Adipocyte (in vitro differentiated cells): ENCODE measurements at regions not wholly inside any gene's neighbourhood (a gene's known extent, or its start where the extent isn't known, plus 50 kb on each side); places are given as distances from the start of the nearest gene placed in this dataset.
A peak's percentile ranks its signal among the peaks of the same experiment; 100 is the strongest.

ENCODE experiments used
- DNase-seq: peaks from one replicate; pipeline ENCODE4 v3.0.0-alpha.2; 2015; ENCODE audit warnings: low read depth
- H3K27me3 ChIP-seq: replicated peaks from 2 replicates; pipeline ENCODE4 v1.7.0; 2013; ENCODE audit warnings: mild to moderate bottlenecking, low read length, moderate library complexity; ENCODE audit not compliant: control insufficient read depth, insufficient read depth
- H3K36me3 ChIP-seq: 2 replicates; pipeline ENCODE4 v1.7.0; 2013; ENCODE audit warnings: low read length, mild to moderate bottlenecking, moderate library complexity; ENCODE audit not compliant: control insufficient read depth, insufficient read depth, severe bottlenecking
- H3K4me1 ChIP-seq: 2 replicates; pipeline ENCODE4 v1.7.0; 2013; ENCODE audit warnings: mild to moderate bottlenecking, low read length, moderate library complexity; ENCODE audit not compliant: control insufficient read depth, insufficient read depth
- H3K4me3 ChIP-seq: 2 replicates; pipeline ENCODE4 v1.7.0; 2013; ENCODE audit warnings: mild to moderate bottlenecking, low read length, moderate library complexity
- H3K9ac ChIP-seq: 2 replicates; pipeline ENCODE4 v1.7.0; 2013; ENCODE audit warnings: mild to moderate bottlenecking, low read length, moderate library complexity
- H3K9me3 ChIP-seq: 2 replicates; pipeline ENCODE4 v1.7.0; 2013; ENCODE audit warnings: mild to moderate bottlenecking, low read length, moderate library complexity; ENCODE audit not compliant: control insufficient read depth

GRCh38 chr5:23303836-23304235, 203.6 kb upstream of the PRDM9 start:
- no peak for DNase-seq
- H3K9ac ChIP-seq: no peak overlapping the region
- H3K36me3 ChIP-seq: no peaks in the 10 kb centered on the region
- no peaks in the 10 kb centered on the region for H3K27me3 ChIP-seq
- no peaks in the 10 kb centered on the region for H3K9me3 ChIP-seq
- no peak overlapping the region for H3K4me3 ChIP-seq
- no peaks in the 10 kb centered on the region for H3K4me1 ChIP-seq

- H3K36me3 ChIP-seq: no peaks in the 10 kb centered on the region
- no peaks in the 10 kb centered on the region for H3K27me3 ChIP-seq
- H3K4me1 ChIP-seq: no peaks in the 10 kb centered on the region
- DNase-seq: no peak
- H3K9ac ChIP-seq: no peak overlapping the region
- H3K4me3 ChIP-seq: no peak overlapping the region
- no peaks in the 10 kb centered on the region for H3K9me3 ChIP-seq
Measured at GRCh38 chr5:23303435-23303834, 204.0 kb upstream of the PRDM9 start.

DNA sequence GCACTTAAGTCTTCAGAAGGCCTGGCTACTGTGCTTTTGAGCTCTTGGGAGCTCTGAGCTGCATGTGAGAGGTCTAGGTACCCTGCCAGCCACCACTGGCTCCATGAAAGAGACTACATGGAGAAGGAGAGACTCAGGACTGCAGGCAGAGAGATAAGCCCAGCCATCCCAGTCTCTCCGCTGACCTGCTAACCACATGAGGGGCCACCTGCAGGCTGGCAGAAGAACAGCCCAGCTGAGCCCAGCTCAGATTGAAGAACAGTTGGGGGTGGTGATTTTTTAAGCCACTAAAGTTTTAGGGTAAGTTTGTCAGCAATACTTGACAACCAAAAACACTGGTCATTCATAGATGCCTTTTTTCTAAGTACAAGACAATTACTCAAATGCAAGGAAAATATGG, 205.0 kb upstream of the PRDM9 start:
- H3K4me3 ChIP-seq: no peak overlapping the region
- no peak overlapping the region for H3K9ac ChIP-seq
- no peaks in the 10 kb centered on the region for H3K9me3 ChIP-seq
- no peak for DNase-seq
- no peaks in the 10 kb centered on the region for H3K36me3 ChIP-seq
- H3K27me3 ChIP-seq: no peaks in the 10 kb centered on the region
- no peaks in the 10 kb centered on the region for H3K4me1 ChIP-seq

GRCh38 chr5:23289162-23289561, 218.2 kb upstream of the PRDM9 start:
- no peak overlapping the region for H3K9ac ChIP-seq
- H3K4me1 ChIP-seq: no peaks in the 10 kb centered on the region
- no peak overlapping the region for H3K4me3 ChIP-seq
- DNase-seq: no peak
- no peaks in the 10 kb centered on the region for H3K9me3 ChIP-seq
- no peaks in the 10 kb centered on the region for H3K27me3 ChIP-seq
- H3K36me3 ChIP-seq: no peaks in the 10 kb centered on the region

GRCh38 chr5:23284656-23285055, 222.8 kb upstream of the PRDM9 start:
- Histone ChIP-seq H3K9ac (no peak overlapping the region), H3K4me1 (no peaks in the 10 kb centered on the region), H3K4me3 (no peak overlapping the region), H3K9me3 (no peaks in the 10 kb centered on the region), H3K36me3 (no peaks in the 10 kb centered on the region), H3K27me3 (no peaks in the 10 kb centered on the region)
- no peak for DNase-seq

DNA sequence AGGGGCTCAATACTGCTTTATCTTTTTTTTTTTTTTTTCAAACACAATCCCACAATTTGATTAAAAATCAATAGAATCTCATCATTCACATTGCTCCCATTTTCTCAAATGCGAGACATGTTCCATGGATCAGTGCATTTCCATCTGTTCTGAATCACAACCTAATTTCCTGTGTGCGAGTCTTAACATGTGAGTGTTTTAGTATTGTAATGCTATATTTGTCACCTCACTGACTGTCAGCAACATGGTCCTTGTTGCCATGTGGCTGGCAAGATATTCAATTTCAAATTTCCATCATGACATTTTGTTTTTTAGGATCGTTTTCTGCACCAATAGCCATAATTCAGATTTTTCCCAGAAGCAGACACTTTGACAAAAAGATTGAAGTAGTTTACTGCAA, 233.2 kb upstream of the PRDM9 start:
- Histone ChIP-seq H3K27me3 (no peaks in the 10 kb centered on the region), H3K9ac (no peak overlapping the region), H3K9me3 (no peaks in the 10 kb centered on the region), H3K4me1 (no peaks in the 10 kb centered on the region), H3K4me3 (no peak overlapping the region), H3K36me3 (no peaks in the 10 kb centered on the region)
- no peak for DNase-seq

GRCh38 chr5:23269981-23270380, 237.4 kb upstream of the PRDM9 start:
- Histone ChIP-seq H3K36me3 (no peaks in the 10 kb centered on the region), H3K9ac (no peak overlapping the region), H3K27me3 (no peaks in the 10 kb centered on the region), H3K4me1 (peaks cover 5% of the 10 kb centered on the region), H3K4me3 (no peak overlapping the region), H3K9me3 (no peaks in the 10 kb centered on the region)
- DNase-seq: no peak

- Histone ChIP-seq H3K27me3 (no peaks in the 10 kb centered on the region), H3K4me1 (peaks cover 5% of the 10 kb centered on the region), H3K36me3 (no peaks in the 10 kb centered on the region), H3K9ac (no peak overlapping the region), H3K9me3 (no peaks in the 10 kb centered on the region), H3K4me3 (peak overlapping the region; percentile 13)
- DNase-seq: no peak
Measured at GRCh38 chr5:23268136-23268535, 239.3 kb upstream of the PRDM9 start.

DNA sequence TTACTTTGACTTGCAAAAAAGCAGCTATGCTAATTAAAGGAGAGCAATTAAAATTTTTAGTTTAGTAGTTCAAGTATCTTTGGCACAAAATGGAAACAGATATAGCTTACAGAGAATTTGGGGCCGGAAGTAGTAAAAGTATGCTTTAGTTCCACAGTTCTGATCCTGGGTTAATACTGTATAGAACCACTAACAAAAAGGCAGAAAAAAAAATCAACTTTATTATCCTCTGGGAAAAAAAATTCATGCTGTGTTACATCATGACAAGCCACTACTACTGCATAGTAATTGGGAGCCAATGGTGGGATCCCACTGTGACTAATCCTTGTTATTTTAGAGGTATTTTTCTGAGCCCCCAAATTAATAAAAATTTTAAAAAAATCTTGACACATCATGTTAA, 246.8 kb upstream of the PRDM9 start:
- Histone ChIP-seq H3K36me3 (no peaks in the 10 kb centered on the region), H3K27me3 (no peaks in the 10 kb centered on the region), H3K9me3 (no peaks in the 10 kb centered on the region), H3K4me3 (no peak overlapping the region), H3K9ac (no peak overlapping the region), H3K4me1 (peaks cover 5% of the 10 kb centered on the region)
- no peak for DNase-seq

DNA sequence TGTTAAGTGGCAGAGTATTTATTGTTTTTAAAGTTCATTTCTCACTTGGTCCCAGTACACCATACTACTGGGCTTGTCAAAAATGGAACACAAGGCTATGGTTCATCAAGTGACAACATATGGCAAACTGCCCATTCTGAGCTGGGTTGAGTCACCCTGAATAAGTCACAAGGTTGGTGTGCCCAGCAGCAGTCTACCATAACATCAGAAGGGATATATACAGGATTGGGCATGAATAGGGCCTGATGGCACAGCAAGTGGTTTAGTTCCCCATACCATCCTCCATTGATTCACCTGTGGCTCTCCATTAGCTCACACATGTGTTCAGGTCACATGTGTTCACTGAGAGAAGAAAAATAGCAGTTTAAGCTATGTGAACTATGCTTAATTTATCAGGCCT, 249.8 kb upstream of the PRDM9 start:
- no peak overlapping the region for H3K9ac ChIP-seq

DNA sequence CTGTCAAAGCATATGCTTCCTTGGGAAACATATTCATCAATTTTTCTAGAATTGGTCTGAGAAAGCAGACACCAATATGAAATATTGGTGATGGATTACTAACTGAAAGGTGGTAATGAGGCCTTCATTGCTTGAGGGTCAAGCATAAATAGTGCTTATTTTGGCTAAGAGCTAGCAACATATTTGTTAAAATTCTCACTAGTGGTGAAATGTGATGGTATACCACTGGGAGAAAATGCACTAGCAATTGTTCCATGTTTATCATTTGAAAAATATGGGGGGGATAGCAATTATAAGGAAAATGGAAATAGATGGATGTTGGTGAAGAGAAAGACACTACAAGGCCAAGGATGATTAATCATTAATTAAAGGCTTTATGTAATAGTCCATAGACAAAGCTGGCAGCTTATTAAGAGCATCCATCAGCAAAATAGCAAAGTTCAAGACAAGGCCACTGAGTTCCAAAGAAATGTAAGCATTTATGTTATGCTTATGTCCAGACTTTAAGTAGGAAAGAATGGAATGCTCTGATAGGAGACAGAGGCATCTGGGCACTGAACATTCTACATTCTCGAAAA, 253.7 kb upstream of the PRDM9 start:
- no peak overlapping the region for H3K4me3 ChIP-seq
- H3K27me3 ChIP-seq: no peaks in the 10 kb centered on the region
- DNase-seq: no peak
- H3K9ac ChIP-seq: no peak overlapping the region
- no peaks in the 10 kb centered on the region for H3K4me1 ChIP-seq
- H3K36me3 ChIP-seq: no peaks in the 10 kb centered on the region
- H3K9me3 ChIP-seq: no peaks in the 10 kb centered on the region

More for the DNA sequence above, 249.8 kb upstream of the PRDM9 start:
- DNase-seq: no peak
- H3K36me3 ChIP-seq: no peaks in the 10 kb centered on the region
- no peaks in the 10 kb centered on the region for H3K27me3 ChIP-seq
- H3K4me1 ChIP-seq: no peaks in the 10 kb centered on the region
- H3K9me3 ChIP-seq: no peaks in the 10 kb centered on the region
- no peak overlapping the region for H3K4me3 ChIP-seq

GRCh38 chr5:23242891-23243290, 264.5 kb upstream of the PRDM9 start:
- H3K9ac ChIP-seq: no peak overlapping the region
- H3K36me3 ChIP-seq: no peaks in the 10 kb centered on the region
- no peak overlapping the region for H3K4me3 ChIP-seq
- H3K4me1 ChIP-seq: no peaks in the 10 kb centered on the region
- DNase-seq: no peak
- no peaks in the 10 kb centered on the region for H3K9me3 ChIP-seq
- no peaks in the 10 kb centered on the region for H3K27me3 ChIP-seq
